HG02623 (cell line): ENCODE measurements at regions not wholly inside any gene's neighbourhood (a gene's known extent, or its start where the extent isn't known, plus 50 kb on each side); places are given as distances from the start of the nearest gene placed in this dataset.

Experiments
- ATAC-seq: cut with Tn5 transposase; IDR thresholded peaks from one replicate; pipeline ENCODE4 v1.9.1; 2021; ENCODE audit warnings: moderate library complexity; ENCODE audit not compliant: unreplicated experiment

DNA sequence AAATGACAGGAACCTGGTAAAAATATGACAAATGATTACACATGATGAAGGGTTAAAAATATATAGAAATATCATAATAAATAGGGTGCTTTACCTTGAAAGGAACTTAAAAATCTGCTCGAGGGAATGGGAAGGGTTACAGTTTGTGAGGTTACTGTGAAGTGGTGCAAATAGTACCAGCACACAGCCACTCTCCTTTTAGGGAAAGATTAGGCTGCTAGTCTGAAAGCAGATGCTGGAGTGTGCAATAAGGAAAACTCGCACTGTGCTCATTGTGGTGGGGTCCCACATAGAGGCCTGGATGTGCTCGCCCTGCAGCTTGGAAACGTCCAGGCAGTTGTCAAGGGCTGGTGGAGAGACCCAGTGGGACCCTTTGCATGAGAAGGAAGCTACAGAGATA lies 145.9 kb upstream of the TBX20 start:
- ATAC-seq: no peak

GRCh38 chr7:35399216-35399615 lies 145.3 kb upstream of the TBX20 start:
- no peak for ATAC-seq

- no peak for ATAC-seq
Observed at GRCh38 chr7:35398518-35398917, 144.6 kb upstream of the TBX20 start.

GRCh38 chr7:35390146-35390545 lies 136.2 kb upstream of the TBX20 start:
- ATAC-seq: no peak

DNA sequence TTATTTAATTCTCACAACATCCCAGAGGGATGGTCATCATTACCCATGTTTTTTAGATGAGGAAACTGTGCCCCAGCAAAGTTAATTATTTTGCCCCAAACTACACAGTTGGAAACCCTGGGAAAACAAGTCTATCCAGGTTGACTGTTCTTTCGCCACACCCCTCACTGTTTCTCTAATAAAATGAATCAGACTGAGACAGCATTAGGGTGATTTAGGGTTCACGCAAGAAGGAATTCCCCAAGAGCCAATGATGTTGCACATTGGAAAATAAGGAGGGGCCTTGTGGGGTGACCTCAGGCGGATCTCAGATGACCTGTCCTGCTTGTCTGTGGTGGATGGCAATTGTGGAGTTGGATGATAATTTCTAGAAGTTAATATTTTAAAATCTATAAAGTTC lies 135.7 kb upstream of the TBX20 start:
- ATAC-seq: no peak

GRCh38 chr7:35386816-35387706 lies 133.2 kb upstream of the TBX20 start:
- no peak for ATAC-seq

DNA sequence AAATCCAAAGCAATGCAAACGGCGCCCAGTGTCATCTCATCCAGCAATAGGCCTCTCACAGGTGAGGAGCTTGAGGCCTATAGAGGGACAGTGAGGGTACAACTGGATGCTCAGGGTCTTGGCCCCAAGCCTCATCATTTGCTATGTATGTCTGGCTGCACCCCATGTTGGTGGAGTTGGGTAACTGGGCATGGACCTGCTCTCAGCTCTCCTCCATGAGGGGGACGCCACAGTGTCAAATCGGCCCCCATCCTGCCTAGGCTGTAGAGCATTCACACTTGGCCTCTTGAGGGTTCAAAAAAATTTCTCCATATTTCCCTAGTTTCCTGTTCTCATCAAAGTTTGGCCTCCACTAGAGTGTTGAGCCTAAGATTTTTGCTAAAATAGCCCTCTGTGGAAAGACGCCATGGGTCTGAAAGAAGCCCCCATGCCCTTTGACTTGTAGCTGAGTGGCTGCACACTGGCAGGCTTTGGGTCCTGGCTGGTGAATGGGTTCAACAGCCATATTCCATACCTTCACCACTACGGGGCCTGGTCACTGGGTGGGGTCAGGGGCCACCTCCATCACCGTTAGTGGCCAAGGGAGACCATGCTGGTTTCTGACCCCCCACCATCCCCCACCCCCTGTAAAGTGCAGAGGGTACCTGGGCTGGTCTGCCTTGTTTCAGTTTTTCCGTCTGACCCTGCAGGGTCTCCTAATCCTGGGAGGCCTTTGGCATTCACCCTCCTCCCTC lies 132.3 kb upstream of the TBX20 start:
- no peak for ATAC-seq

DNA sequence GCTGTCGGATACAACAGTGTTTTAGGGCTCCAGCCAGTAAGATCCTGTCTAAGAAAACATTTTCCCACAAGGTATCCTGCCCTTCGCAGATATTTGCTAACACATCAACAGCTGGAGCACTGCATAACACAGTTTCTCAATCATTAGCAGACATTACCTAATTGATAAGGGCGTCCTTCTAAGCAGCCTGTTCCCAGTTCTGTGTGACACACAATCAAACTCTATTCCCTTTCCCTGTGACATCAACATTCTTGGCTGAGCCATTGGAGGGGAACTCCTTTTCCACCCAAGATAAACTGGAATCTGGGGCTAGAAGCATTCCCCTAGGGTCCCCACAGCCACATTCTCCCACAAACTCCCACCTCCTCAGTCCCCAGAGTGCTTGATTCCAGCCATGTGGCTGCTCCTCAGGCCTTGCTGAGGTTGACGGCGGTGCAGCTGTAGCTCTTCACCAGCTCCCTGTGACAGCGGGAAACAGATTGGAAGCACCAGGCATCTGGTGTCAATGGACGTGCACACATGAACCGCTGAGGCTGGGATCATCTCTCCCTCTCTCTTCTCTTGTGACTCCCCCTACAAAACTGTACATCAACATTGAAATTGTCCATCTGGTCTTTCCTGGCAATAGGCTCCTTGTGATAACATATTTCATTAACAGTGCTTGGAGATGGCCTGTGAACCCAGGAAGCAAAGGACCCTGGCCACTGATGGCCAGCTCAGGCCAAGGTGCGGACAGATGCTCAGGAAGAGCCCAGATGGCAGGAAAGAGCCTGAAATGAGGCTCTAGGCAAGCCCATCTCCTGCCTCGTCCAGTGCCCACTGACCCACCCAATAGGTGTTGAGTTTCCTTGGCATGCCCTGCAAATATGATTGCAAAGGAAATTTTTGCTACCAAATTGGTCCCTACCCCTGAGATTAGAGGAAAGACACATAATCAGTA lies 131.1 kb upstream of the TBX20 start:
- ATAC-seq: no peak

GRCh38 chr7:35380739-35381224 lies 126.9 kb upstream of the TBX20 start:
- ATAC-seq: no peak

DNA sequence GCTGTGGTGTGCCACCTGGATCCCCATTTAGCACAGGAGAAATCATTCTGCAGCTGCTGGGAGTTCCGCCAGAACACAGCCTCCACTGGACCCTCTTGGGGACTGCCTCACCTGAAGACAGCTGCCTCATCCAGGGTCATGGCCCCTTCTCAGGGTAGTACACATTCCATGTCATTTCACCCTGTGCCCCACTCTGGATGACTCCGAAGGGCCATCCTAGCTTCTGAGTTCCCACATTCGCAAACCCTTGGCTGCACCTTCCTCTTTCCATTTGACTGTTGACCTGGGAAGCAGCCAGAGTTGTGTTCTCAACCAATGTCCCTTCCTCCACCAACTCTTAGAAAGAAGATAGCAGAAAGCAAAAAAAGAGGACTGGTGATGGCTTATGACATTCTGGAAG lies 125.6 kb upstream of the TBX20 start:
- ATAC-seq: no peak

GRCh38 chr7:35375516-35375915 lies 121.6 kb upstream of the TBX20 start:
- no peak for ATAC-seq

DNA sequence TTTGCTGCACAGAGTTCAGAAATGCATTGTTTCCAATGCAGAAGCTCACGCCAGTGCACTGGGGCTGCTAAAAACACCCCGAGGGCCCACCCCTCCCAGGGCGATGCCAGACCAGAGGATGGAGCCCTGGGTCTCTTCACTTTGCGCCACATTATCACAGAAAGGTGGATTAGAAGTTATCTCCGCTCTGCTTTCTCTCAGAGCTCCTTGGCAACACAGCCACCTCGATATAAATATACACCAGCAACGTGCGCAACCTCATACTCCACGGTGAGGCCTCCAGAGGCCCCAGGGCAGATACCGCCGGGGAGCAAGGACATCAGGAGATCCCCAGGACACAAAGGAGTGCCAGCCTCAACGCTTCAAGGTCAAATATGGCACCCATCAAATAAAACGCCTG lies 121.0 kb upstream of the TBX20 start:
- ATAC-seq: no peak

- no peak for ATAC-seq
Observed at GRCh38 chr7:35371221-35371620, 117.3 kb upstream of the TBX20 start.

DNA sequence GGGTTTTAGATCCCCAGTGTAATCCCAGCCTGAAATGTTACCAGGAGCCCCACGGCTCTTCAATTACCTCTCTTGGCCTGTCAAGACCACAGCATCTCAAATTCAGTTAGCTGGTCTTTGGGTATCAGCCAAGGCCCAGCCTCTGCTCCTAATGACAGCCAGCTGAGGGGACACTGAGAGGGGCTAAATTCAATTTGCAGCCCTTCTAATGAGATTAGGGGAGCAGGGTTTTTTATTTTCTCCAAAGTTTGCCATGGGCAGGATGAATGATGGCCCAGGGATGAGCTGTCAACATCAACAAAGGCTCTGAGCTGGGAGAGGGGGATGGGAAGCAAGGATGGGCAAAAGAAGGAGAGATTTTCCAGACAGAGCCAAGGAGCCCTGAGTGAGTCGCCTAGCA lies 116.8 kb upstream of the TBX20 start:
- no peak for ATAC-seq

DNA sequence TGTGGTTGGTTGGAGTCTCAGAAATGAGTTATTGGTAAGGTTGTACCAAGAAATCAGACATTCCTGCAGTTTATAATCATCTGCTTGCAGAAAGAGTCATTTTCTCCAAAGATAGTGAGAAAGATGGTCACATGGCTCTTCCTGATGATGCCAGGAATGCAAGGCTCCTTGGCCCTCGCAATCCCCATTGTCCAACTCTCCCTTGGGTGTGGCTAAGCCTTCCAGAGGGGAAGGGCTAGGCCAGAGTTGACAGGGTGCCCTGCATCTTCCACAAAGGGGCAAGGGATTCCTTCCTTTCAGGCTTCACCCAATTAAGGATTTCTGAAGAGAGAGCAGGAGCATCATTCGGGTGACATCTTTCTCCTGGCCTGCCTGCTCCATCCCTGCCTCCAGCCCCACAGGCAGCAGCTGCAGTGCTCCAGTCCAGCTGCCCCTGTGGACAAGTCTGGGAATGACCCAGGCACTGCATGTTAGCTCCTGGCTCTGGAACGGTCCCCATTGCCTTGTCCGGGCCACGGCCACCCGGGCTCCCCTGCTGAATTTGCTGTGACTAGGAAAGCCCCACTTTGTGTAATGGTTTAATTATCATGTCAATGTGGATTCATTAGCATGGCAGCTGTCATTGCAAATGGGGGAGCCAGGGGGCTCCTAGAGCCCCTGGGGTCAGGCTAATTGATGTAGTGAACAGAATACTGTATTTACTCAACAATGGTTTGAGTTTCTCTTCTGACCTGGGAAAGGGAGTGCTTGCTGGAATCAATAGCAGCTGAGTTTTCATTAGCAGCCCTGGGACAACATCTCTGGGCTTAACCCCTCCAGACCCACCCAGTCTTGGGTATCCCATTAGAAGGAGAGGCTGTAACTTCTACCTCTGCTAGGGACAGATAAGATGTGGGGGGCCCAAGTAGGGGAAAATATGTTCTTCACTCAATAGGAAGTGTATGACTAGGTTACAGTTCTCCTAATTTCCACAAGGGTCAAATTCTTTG lies 112.6 kb upstream of the TBX20 start:
- ATAC-seq: no peak

DNA sequence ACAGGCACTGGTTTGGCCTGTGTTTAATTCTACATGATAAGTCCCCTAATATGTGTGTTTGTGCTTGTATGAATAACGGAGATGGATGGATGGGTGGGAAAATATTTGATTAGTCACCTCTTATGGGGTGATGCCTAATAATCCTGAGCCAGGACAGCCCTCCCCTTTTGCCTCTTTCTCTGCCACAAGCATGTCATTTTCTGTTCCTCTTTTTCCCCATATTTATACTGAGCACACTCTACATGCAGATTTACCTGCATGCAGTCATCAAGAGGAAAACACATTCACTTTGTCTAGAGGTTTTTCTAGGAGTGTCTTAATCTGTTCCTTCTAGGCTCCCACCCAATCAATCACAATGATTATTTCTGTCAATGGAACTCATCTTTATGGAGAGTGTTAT lies 111.6 kb upstream of the TBX20 start:
- peak; percentile 45 for ATAC-seq

DNA sequence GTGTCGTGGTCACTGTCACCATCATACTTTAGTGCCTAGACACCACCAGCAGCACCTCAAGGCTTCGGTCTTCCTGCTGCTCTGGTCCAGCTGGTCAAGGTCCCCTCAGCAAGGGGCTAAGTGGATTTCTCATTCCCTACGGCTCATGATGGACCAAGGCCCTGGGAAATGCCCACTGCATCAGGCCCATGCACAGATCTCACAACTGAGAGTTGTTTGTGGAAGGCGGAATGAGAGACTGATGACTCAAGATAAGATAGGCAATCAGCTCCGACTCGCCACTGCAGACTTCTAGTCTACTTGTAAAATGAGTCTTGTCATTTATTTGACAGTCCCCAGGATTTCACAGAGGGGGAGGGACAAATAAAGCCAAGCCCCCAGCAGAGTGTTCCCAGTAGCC lies 108.4 kb upstream of the TBX20 start:
- no peak for ATAC-seq

DNA sequence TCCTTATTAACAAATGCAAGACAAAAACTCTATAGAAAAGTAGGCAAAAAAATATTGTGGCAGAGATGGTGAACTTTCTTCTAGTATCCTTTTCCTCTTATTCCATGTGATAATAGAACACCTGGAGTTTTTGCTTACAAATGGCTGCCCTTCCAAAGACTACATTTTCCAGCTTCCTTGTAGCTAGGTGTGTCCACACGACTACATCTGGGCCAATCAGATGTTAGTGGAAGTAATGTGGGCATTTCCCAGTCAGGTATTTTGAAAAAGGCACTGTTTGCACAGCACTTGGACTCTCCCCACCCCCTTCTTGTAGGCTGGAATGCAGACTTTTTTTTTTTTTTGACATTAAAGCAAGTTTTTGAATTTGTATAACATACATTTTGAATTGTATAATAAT lies 105.5 kb upstream of the TBX20 start:
- no peak for ATAC-seq

DNA sequence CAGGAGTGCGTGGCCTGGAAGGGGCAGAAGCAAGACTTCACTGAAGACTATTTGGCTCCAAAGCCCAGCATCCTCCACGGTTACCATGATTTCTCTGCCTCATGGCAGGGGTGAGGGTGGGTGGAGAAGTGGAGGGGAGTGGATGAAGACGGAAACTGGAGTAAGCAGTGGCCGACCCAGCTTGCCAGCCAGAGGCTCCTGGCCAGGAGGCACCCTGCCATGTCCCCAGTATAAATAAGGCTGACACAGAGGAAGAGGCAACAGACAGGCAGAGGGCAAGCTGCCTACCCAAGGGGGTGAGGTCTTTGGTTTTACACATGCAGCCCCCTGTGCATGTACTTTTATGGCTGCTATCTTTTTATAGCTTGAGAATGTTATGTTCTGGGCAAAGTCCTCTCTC lies 102.6 kb upstream of the TBX20 start:
- ATAC-seq: no peak

DNA sequence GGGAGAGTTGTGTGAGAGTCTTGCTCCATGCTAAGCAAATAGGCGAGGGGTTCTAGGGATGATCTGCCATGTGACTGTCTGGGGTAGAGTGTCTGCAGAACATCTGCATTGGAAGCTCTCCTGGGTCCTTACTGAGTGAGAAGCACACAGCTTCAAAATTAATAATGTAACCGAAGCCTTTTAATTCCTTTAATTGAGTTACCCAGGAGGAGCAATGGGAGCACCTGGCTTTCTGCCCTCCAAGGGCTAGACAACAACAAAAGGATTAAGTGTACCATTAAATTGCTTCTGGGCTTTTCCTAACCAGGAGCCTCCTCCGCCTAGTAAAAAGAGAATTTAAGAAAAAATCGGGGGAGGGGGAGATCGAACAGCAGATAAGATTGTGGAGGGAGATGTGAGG lies 102.0 kb upstream of the TBX20 start:
- no peak for ATAC-seq
